ENCODE measurements at regions not wholly inside any gene's neighbourhood (a gene's known extent, or its start where the extent isn't known, plus 50 kb on each side); places are given as distances from the start of the nearest gene placed in this dataset.
A peak's percentile ranks its signal among the peaks of the same experiment; 100 is the strongest.
"Not testable (repeated sequence)": the region's sequence is repeated elsewhere in the genome, so short reads cannot be mapped to it uniquely, and the experiment has no call there.

DNA sequence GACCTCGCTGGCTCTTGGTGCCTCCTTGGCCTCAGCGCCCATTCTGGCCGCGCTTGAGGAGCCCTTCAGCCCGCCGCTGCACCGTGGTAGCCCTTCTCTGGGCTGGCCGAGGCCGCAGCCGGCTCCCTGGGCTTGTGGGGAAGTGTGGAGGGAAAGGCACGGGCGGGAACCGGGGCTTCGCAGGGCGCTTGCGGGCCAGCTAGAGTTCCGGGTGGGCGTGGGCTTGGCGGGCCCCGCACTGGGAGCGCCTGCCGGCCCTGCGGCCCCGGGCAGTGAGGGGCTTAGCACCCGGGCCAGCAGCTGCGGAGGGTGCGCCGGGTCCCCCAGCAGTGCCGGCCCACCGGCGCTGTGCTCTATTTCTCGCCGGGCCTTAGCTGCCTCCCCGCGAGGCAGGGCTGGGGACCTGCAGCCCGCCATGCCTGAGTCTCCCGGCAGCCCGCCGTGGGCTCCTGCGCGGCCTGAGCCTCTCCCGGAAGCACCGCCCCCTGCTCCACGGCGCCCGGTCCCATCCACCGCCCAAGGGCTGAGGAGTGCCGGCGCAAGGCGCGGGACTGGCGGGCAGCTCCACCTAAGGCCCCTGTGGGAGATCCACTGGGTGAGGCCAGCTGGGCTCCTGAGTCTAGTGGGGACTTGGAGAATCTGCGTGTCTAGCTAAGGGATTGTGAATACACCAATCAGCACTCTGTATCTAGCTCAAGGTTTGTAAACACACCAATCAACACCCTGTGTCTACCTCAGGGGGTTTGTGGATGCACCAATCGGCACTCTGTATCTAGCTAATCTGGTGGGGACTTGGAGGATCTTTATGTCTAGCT, 141.1 kb downstream of the SLCO4C1 start:
- not testable (repeated sequence) for H3K27ac Mint-ChIP-seq; H3K4me3 Mint-ChIP-seq; H3K36me3 Mint-ChIP-seq; H3K27me3 Mint-ChIP-seq (ENCODE audit: low read depth); DNase-seq (ENCODE audit: low spot score in 2 of 2, unreplicated experiment in 2 of 2)
- Mint-ChIP-seq H3K4me1 (peaks cover 16% of the 10 kb centered on the region), H3K9me3 (peaks cover 14% of the 10 kb centered on the region)

DNA sequence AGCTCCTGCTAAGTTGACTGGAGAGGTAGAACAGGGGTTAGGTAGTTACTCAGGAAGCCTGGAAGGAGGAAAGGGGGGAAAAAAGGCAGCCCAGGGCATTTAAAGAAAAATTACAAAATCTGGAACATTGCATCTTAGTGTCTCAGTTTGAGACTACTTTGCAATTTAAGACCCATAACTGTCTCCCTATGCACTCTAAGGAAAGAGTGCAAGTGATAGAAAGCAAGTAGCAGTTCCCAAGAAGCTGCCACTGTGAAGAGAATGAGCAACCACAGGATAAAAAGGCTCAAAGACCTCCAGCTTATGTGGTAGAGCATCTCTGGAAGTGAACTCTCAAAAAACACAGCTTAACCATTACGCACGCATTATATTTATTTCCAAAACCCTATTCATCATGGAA, 141.8 kb downstream of the SLCO4C1 start:
- Mint-ChIP-seq H3K9me3 (peaks cover 7% of the 10 kb centered on the region), H3K4me3 (no peak overlapping the region), H3K36me3 (no peaks in the 10 kb centered on the region), H3K27ac (no peak overlapping the region), H3K4me1 (peaks cover 19% of the 10 kb centered on the region), H3K27me3 (ENCODE audit: low read depth) (no peaks in the 10 kb centered on the region)
- no peak for DNase-seq (ENCODE audit: low spot score in 2 of 2, unreplicated experiment in 2 of 2)
- TF ChIP-seq, protein P1, sequence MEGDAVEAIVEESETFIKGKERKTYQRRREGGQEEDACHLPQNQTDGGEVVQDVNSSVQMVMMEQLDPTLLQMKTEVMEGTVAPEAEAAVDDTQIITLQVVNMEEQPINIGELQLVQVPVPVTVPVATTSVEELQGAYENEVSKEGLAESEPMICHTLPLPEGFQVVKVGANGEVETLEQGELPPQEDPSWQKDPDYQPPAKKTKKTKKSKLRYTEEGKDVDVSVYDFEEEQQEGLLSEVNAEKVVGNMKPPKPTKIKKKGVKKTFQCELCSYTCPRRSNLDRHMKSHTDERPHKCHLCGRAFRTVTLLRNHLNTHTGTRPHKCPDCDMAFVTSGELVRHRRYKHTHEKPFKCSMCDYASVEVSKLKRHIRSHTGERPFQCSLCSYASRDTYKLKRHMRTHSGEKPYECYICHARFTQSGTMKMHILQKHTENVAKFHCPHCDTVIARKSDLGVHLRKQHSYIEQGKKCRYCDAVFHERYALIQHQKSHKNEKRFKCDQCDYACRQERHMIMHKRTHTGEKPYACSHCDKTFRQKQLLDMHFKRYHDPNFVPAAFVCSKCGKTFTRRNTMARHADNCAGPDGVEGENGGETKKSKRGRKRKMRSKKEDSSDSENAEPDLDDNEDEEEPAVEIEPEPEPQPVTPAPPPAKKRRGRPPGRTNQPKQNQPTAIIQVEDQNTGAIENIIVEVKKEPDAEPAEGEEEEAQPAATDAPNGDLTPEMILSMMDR (IDR thresholded peaks at IDR 0.05; ENCODE audit: unreplicated experiment): no peak

DNA sequence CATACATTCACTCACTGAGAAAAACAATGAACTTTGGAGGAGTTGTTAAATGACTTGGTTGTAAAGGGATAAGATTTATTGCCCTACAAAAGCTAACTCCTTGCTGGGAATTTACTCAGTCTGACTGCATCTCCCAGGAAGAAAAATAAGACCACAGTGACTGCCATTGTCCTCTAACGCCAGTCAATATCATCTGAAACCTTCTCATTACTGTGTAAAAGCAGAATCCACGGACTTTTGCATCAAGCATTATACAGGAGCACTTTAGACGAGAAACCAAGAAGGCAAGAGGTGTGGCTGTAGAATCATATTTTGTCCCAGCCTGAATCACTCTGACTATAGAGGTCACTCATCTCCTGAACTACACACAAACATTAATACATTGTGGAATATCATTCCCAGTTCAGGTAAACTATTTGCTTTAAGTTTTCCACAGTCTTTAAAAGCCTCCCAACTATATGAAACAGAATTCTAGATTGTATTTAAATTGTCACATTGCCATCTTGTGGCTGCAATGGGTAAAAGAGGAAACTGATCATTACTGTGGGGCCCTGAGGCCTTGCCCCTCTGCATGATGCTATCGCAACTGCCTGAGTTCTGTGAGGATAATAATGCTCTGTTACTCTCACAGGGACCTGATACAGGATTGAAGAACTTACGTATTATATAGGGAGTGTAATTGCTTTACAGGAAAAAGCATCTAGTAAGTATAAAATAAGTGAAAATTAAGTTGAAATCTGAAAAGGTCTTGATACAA, 142.9 kb downstream of the SLCO4C1 start:
- DNase-seq (ENCODE audit: low spot score in 2 of 2, unreplicated experiment in 2 of 2): no peak
- Mint-ChIP-seq H3K4me1 (peaks cover 19% of the 10 kb centered on the region), H3K4me3 (no peak overlapping the region), H3K27ac (peak overlapping the region; percentile 64), H3K36me3 (no peaks in the 10 kb centered on the region), H3K9me3 (no peaks in the 10 kb centered on the region), H3K27me3 (ENCODE audit: low read depth) (no peaks in the 10 kb centered on the region)
- TF ChIP-seq, protein P1 (IDR thresholded peaks at IDR 0.05; ENCODE audit: unreplicated experiment): peak; percentile 65

DNA sequence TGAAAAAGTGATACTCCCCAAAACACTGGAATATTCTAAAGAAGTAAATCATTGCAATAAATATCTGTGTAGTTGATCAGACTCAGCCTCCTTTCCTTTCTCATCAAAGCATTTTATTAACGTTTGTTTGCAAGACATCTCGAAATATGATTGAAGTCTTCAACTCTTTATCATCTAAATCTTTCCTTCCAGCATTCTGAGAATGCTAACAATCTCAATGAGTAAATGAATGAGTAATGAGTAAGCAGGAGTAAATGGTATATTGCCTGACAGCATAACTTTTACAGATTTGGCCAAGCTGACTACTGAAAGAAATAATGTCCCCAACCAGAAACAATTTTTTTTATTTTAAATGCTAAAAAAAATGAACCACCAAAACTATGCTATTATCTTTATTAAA, 157.1 kb downstream of the SLCO4C1 start:
- Mint-ChIP-seq H3K9me3 (peaks cover 10% of the 10 kb centered on the region), H3K4me3 (no peak overlapping the region), H3K27me3 (ENCODE audit: low read depth) (no peaks in the 10 kb centered on the region), H3K27ac (peak overlapping the region; percentile 2), H3K4me1 (peaks cover 19% of the 10 kb centered on the region), H3K36me3 (no peaks in the 10 kb centered on the region)
- TF ChIP-seq, protein P1 (IDR thresholded peaks at IDR 0.05; ENCODE audit: unreplicated experiment): no peak
- no peak for DNase-seq (ENCODE audit: low spot score in 2 of 2, unreplicated experiment in 2 of 2)

DNA sequence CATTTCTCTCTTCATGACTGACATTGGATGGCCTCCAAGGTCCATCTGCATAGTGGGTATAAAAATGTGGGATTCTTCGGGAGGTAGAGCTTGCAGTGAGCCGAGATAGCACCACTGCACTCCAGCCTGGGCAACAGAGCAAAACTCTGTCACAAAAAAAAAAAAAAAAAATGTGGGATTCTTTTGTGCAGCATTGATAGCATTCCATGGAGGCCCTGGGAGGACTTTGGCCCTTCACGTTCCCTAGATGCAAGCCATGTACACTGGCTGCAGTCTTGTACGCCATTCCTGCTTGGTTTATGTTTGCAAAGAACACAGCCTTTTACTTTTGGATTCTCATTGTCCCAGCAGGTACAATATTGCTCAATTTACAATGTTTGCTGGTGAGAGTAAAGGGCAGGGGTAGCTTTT, 157.8 kb downstream of the SLCO4C1 start:
- no peaks in the 10 kb centered on the region for H3K27me3 Mint-ChIP-seq (ENCODE audit: low read depth)
- TF ChIP-seq, protein P1 (IDR thresholded peaks at IDR 0.05; ENCODE audit: unreplicated experiment): no peak
- H3K27ac Mint-ChIP-seq: peak overlapping the region; percentile 25

DNA sequence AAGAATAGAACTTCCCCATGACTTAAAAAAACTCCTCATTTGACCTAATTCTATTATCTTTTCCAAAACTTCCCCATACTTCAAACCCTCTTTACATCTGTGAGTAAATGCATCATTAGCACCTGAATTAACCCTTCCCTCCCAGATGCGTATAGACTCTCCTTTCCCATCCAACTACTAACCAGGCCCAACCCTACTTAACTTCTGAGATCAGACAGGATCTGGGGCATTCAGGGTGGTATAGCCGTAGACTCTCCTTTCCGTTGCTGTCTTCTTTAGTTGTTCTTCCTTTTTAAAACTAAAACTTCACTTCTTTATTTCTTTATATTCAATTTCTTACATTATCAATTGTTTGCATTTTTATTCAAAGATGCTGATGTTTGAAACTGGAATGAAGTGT, 165.2 kb downstream of the SLCO4C1 start:
- Mint-ChIP-seq H3K27ac (no peak overlapping the region), H3K9me3 (no peaks in the 10 kb centered on the region), H3K4me3 (no peak overlapping the region), H3K36me3 (no peaks in the 10 kb centered on the region), H3K4me1 (no peaks in the 10 kb centered on the region), H3K27me3 (ENCODE audit: low read depth) (no peaks in the 10 kb centered on the region)
- DNase-seq (ENCODE audit: low spot score in 2 of 2, unreplicated experiment in 2 of 2): no peak
- TF ChIP-seq, protein P1 (IDR thresholded peaks at IDR 0.05; ENCODE audit: unreplicated experiment): no peak

More for the DNA sequence above, 157.8 kb downstream of the SLCO4C1 start:
- DNase-seq (ENCODE audit: low spot score in 2 of 2, unreplicated experiment in 2 of 2): no peak
- H3K9me3 Mint-ChIP-seq: peaks cover 10% of the 10 kb centered on the region
- H3K4me1 Mint-ChIP-seq: peaks cover 19% of the 10 kb centered on the region
- no peak overlapping the region for H3K4me3 Mint-ChIP-seq
- no peaks in the 10 kb centered on the region for H3K36me3 Mint-ChIP-seq

Measured in mesothelial cell of epicardium (in vitro differentiated cells).